GM11168 (cell line): ENCODE measurements at regions not wholly inside any gene's neighbourhood (a gene's known extent, or its start where the extent isn't known, plus 50 kb on each side); places are given as distances from the start of the nearest gene placed in this dataset.
"Not testable (repeated sequence)": the region's sequence is repeated elsewhere in the genome, so short reads cannot be mapped to it uniquely, and the experiment has no call there.

Source experiments
- in situ Hi-C: fragments of 300-500 bp; cut with MboI; formaldehyde crosslinking; loops from one replicate; pipeline ENCODE4 v1.12.0; 2022; ENCODE audit warnings: low sequenced_read_pairs; ENCODE audit not compliant: unreplicated experiment

- in situ Hi-C loops, result loop anchor here (25.0 kb wide), 1 partner anchor 386 kb away; no protein-coding TSS in a partner anchor
These were observed 239.1 kb upstream of the NUDT12 start for GRCh38 chr5:103801681-103802080.

- in situ Hi-C loops, result loop anchor here (25.0 kb wide), 1 partner anchor 386 kb away; no protein-coding TSS in a partner anchor
These were observed 238.3 kb upstream of the NUDT12 start for GRCh38 chr5:103800741-103801495.

- in situ Hi-C loops, result no loop called here
These were observed 231.1 kb upstream of the NUDT12 start for GRCh38 chr5:103793595-103794182.

GRCh38 chr5:103785569-103785968 lies 223.0 kb upstream of the NUDT12 start:
- in situ Hi-C loops, result no loop called here

- in situ Hi-C loops, result no loop called here
These were observed 221.1 kb upstream of the NUDT12 start for GRCh38 chr5:103783669-103784068.

- in situ Hi-C loops, result no loop called here
These were observed 218.2 kb upstream of the NUDT12 start for GRCh38 chr5:103780794-103781193.

- in situ Hi-C loops, result no loop called here
These were observed 212.1 kb upstream of the NUDT12 start for GRCh38 chr5:103774721-103775120.

- in situ Hi-C loops, result no loop called here
These were observed 209.7 kb upstream of the NUDT12 start for GRCh38 chr5:103772248-103772647.

GRCh38 chr5:103764403-103764802 lies 201.8 kb upstream of the NUDT12 start:
- in situ Hi-C loops, result no loop called here

GRCh38 chr5:103758996-103759395 lies 196.4 kb upstream of the NUDT12 start:
- in situ Hi-C loops, result no loop called here

- in situ Hi-C loops, result no loop called here
These were observed 193.4 kb upstream of the NUDT12 start for GRCh38 chr5:103755974-103756373.

- in situ Hi-C loops, result no loop called here
These were observed 182.9 kb upstream of the NUDT12 start for GRCh38 chr5:103745353-103746065.

- in situ Hi-C loops, result no loop called here
These were observed 181.6 kb upstream of the NUDT12 start for GRCh38 chr5:103744159-103744558.

GRCh38 chr5:103743421-103743820 lies 180.8 kb upstream of the NUDT12 start:
- in situ Hi-C loops, result no loop called here

- in situ Hi-C loops, result no loop called here
These were observed 179.4 kb upstream of the NUDT12 start for GRCh38 chr5:103741984-103742383.

GRCh38 chr5:103736343-103736742 lies 173.8 kb upstream of the NUDT12 start:
- in situ Hi-C loops, result not testable (repeated sequence)

- in situ Hi-C loops, result no loop called here
These were observed 161.7 kb upstream of the NUDT12 start for GRCh38 chr5:103724271-103724670.

- in situ Hi-C loops, result no loop called here
These were observed 158.6 kb upstream of the NUDT12 start for GRCh38 chr5:103721183-103721582.

GRCh38 chr5:103718108-103718507 lies 155.5 kb upstream of the NUDT12 start:
- in situ Hi-C loops, result no loop called here

GRCh38 chr5:103708601-103709000 lies 146.0 kb upstream of the NUDT12 start:
- in situ Hi-C loops, result no loop called here
